ENCODE measurements at regions not wholly inside any gene's neighbourhood (a gene's known extent, or its start where the extent isn't known, plus 50 kb on each side); places are given as distances from the start of the nearest gene placed in this dataset.

- DNase-seq (ENCODE audit: low spot score in 2 of 2), result no peak
- 31 to 73% methylated on average over 1 of the region's 1 CpG for WGBS, 2 donors
- TF ChIP-seq CTCF (IDR thresholded peaks at IDR 0.05) (no peak), POLR2A (IDR thresholded peaks at IDR 0.05) (no peak)
- intact Hi-C loops (cut with DNase I; ENCODE audit: low total_unique reads), result no loop called here
- no peak overlapping the region for H3K4me3 ChIP-seq (ENCODE audit: low read depth, poor library complexity, severe bottlenecking)
Measured at GRCh38 chrX:42241421-42241820, 318.1 kb upstream of the CASK start.

DNA sequence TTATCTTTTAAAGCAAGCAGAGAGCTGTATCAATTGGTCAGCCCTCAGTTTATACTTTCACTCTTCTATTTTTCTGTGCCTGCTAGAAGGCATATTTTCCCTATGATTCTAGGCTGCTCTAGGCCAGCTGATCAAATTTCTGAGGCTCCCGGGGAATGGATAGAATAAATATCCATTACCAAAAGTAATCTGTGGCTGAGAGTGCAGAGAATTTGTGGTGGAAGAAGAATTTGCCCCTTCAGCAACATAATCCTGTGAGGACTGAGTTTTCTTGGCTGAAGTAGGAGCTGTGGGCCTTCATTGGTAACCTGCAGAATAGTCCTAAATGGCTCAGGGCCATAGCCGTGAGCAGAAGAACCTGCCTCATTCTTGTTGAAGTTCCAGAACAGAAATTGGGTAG, 314.6 kb upstream of the CASK start:
- no peak for DNase-seq (ENCODE audit: low spot score in 2 of 2)
- intact Hi-C loops (cut with DNase I; ENCODE audit: low total_unique reads), result no loop called here
- no peak overlapping the region for H3K4me3 ChIP-seq (ENCODE audit: low read depth, poor library complexity, severe bottlenecking)
- WGBS, 2 donors, result 74 to 84% methylated on average over 2 of the region's 2 CpGs
- TF ChIP-seq POLR2A (IDR thresholded peaks at IDR 0.05) (no peak), CTCF (IDR thresholded peaks at IDR 0.05) (no peak)

- TF ChIP-seq CTCF (IDR thresholded peaks at IDR 0.05) (no peak), POLR2A (IDR thresholded peaks at IDR 0.05) (no peak)
- intact Hi-C loops (cut with DNase I; ENCODE audit: low total_unique reads), result no loop called here
- no peak overlapping the region for H3K4me3 ChIP-seq (ENCODE audit: low read depth, poor library complexity, severe bottlenecking)
- DNase-seq (ENCODE audit: low spot score in 2 of 2), result no peak
- 73 to 82% methylated on average over 2 of the region's 2 CpGs for WGBS, 2 donors
Measured at GRCh38 chrX:42229533-42229932, 306.2 kb upstream of the CASK start.

DNA sequence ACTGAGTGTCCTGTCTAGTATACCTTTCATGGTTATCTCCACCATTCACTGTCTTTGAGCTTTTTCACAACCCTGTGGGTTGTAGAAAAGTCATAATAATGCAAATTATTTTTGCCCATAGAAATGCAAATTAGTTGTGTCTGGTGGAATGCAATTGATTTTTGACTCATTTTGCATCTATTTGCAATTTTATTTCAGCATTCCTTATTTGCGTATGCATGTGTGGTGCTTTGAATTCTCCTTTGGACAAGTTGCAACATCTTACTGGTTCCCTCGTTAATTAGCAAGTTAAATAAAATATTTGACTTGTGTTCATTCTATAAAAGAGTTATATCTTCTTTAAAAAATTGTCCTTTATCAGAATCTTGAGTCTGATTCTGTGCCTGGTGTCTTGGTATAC, 297.3 kb upstream of the CASK start:
- no peak for DNase-seq (ENCODE audit: low spot score in 2 of 2)
- WGBS, 2 donors, result 73 to 89% methylated on average over 2 of the region's 2 CpGs
- no peak for TF ChIP-seq CTCF (IDR thresholded peaks at IDR 0.05)
- TF ChIP-seq POLR2A (IDR thresholded peaks at IDR 0.05), result no peak
- no peak overlapping the region for H3K4me3 ChIP-seq (ENCODE audit: low read depth, poor library complexity, severe bottlenecking)
- intact Hi-C loops (cut with DNase I; ENCODE audit: low total_unique reads), result no loop called here

DNA sequence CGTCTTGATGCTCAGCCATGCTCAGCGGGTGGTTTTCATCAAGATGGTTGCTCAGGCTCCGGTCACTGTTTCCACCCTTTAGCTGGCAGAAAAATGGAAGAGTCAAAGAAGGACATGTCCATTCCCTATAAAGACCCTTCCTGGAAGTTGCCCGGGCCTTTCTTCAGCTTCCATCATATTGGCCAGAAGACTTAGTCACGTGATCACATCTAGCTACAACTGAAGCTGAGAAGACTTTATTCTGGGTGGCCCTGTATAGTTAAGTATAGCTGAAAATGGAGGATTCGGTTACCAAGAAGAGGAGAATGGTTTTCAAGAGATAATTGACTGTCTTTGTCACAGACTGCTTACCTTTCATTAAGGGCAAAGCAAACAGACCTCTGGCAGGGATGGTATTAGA, 296.7 kb upstream of the CASK start:
- TF ChIP-seq CTCF (IDR thresholded peaks at IDR 0.05) (no peak), POLR2A (IDR thresholded peaks at IDR 0.05) (no peak)
- no peak for DNase-seq (ENCODE audit: low spot score in 2 of 2)
- 72 to 82% methylated on average over 6 of the region's 6 CpGs for WGBS, 2 donors
- no peak overlapping the region for H3K4me3 ChIP-seq (ENCODE audit: low read depth, poor library complexity, severe bottlenecking)
- intact Hi-C loops (cut with DNase I; ENCODE audit: low total_unique reads), result no loop called here

DNA sequence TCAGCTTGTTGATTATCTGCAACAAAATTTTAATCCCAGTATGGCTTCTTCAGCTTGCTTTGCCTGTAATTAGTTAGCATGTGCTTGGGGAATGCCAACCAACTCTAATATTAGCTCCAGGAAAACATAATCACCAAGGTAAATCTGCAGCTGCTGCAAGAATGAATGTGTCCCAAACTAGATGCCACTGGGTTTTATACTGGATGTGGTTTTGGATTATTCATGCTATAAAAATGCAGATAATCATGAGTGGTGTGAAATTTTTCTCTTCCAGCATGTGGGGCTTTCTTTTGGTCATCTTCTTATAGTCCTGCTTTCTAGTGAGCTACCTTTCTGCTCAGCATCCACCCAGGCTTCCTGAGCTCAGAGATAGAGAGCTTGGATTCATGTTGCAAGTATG, 295.9 kb upstream of the CASK start:
- no peak for TF ChIP-seq POLR2A (IDR thresholded peaks at IDR 0.05)
- no peak for TF ChIP-seq CTCF (IDR thresholded peaks at IDR 0.05)
- intact Hi-C loops (cut with DNase I; ENCODE audit: low total_unique reads), result no loop called here
- no peak for DNase-seq (ENCODE audit: low spot score in 2 of 2)
- no peak overlapping the region for H3K4me3 ChIP-seq (ENCODE audit: low read depth, poor library complexity, severe bottlenecking)

All from lower leg skin (tissue), 4 donors.